HG03039 (cell line): ENCODE measurements at regions not wholly inside any gene's neighbourhood (a gene's known extent, or its start where the extent isn't known, plus 50 kb on each side); places are given as distances from the start of the nearest gene placed in this dataset.

ENCODE experiments used
- ATAC-seq: cut with Tn5 transposase; IDR thresholded peaks from one replicate; pipeline ENCODE4 v1.9.1; 2021; ENCODE audit warnings: mild to moderate bottlenecking, moderate library complexity; ENCODE audit not compliant: unreplicated experiment

- no peak for ATAC-seq
Measured at GRCh38 chr2:41445865-41446264, 602.0 kb upstream of the PKDCC start.

- no peak for ATAC-seq
Measured at GRCh38 chr2:41446266-41446665, 601.6 kb upstream of the PKDCC start.

- ATAC-seq, result no peak
Measured at GRCh38 chr2:41448221-41448620, 599.6 kb upstream of the PKDCC start.

GRCh38 chr2:41457026-41457425 lies 590.8 kb upstream of the PKDCC start:
- ATAC-seq, result no peak

- no peak for ATAC-seq
Measured at GRCh38 chr2:41460661-41461060, 587.2 kb upstream of the PKDCC start.

- ATAC-seq, result no peak
Measured at GRCh38 chr2:41464395-41464794, 583.4 kb upstream of the PKDCC start.

GRCh38 chr2:41475959-41476358 lies 571.9 kb upstream of the PKDCC start:
- peak; percentile 66 for ATAC-seq

- ATAC-seq, result no peak
Measured at GRCh38 chr2:41482659-41483058, 565.2 kb upstream of the PKDCC start.

- ATAC-seq, result no peak
Measured at GRCh38 chr2:41483226-41483625, 564.6 kb upstream of the PKDCC start.

GRCh38 chr2:41483982-41484857 lies 563.6 kb upstream of the PKDCC start:
- no peak for ATAC-seq

- no peak for ATAC-seq
Measured at GRCh38 chr2:41484858-41485234, 563.0 kb upstream of the PKDCC start.

GRCh38 chr2:41486948-41487347 lies 560.9 kb upstream of the PKDCC start:
- no peak for ATAC-seq

- no peak for ATAC-seq
Measured at GRCh38 chr2:41488888-41489287, 558.9 kb upstream of the PKDCC start.

GRCh38 chr2:41489638-41490037 lies 558.2 kb upstream of the PKDCC start:
- no peak for ATAC-seq

- ATAC-seq, result no peak
Measured at GRCh38 chr2:41495050-41495449, 552.8 kb upstream of the PKDCC start.

GRCh38 chr2:41496908-41497307 lies 550.9 kb upstream of the PKDCC start:
- ATAC-seq, result no peak

- ATAC-seq, result no peak
Measured at GRCh38 chr2:41498781-41499180, 549.0 kb upstream of the PKDCC start.

GRCh38 chr2:41500895-41501294 lies 546.9 kb upstream of the PKDCC start:
- no peak for ATAC-seq

GRCh38 chr2:41502752-41503151 lies 545.1 kb upstream of the PKDCC start:
- no peak for ATAC-seq

- no peak for ATAC-seq
Measured at GRCh38 chr2:41504532-41504931, 543.3 kb upstream of the PKDCC start.

GRCh38 chr2:41510108-41510507 lies 537.7 kb upstream of the PKDCC start:
- no peak for ATAC-seq

- no peak for ATAC-seq
Measured at GRCh38 chr2:41521211-41521610, 526.6 kb upstream of the PKDCC start.
